HG03064 (cell line): ENCODE measurements at regions not wholly inside any gene's neighbourhood (a gene's known extent, or its start where the extent isn't known, plus 50 kb on each side); places are given as distances from the start of the nearest gene placed in this dataset.

ENCODE experiments used
- ATAC-seq: cut with Tn5 transposase; IDR thresholded peaks from one replicate; pipeline ENCODE4 v1.9.1; 2021; ENCODE audit warnings: low read depth; ENCODE audit not compliant: unreplicated experiment

- no peak for ATAC-seq
These were observed 65.7 kb downstream of the UNC5CL start for GRCh38 chr6:40973304-40973703.

- ATAC-seq, result no peak
These were observed 66.2 kb downstream of the UNC5CL start for GRCh38 chr6:40972814-40973213.

- no peak for ATAC-seq
These were observed 66.8 kb downstream of the UNC5CL start for GRCh38 chr6:40972190-40972589.

DNA sequence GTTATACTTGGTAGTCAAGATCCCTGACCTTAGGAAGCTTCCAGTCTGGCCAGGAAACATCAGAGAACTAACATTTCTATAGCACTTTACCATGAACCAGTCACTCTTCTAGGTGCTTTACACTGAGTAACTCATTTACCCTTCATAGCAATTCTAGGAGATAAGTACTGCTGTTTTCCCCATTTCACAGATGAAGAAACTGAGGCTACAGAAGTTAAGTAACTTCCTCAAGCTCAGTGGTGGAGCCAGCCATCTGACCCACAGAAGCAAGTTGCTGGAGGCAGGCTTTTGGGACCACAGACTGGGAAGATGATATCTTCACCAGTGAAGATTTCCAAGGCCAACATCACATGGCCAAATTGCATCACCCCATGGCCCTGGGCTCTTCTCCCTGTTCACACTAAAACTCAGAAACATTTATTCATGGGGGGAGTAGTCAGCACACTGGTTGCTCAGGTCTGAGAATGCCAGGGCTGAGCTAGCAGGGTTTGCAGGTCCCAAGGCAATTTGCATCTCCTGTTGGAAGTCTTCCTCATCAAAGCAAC, 70.3 kb downstream of the UNC5CL start:
- ATAC-seq, result no peak

GRCh38 chr6:40966860-40967259, 72.2 kb downstream of the UNC5CL start:
- no peak for ATAC-seq

- no peak for ATAC-seq
These were observed 74.0 kb downstream of the UNC5CL start for GRCh38 chr6:40965046-40965445.

- ATAC-seq, result no peak
These were observed 76.0 kb downstream of the UNC5CL start for GRCh38 chr6:40963019-40963418.

DNA sequence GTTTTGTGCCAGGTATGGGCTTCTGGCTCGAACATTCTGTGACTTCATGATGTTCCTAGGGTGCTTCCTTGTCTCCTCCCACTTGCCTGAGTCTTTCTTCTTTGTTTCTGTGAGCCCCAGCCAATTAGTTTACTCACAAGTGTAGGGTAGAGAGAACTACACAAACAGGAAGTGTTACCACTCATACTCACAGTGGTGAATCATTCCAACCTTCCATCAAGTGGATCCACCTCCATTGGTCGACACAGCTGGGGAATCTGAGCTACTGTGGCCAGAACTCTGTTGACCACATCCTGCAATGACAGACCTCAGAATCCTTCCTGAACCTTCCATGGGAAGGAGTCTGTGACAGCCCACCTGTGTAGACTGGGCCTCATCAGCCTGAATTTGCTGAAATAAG, 76.8 kb downstream of the UNC5CL start:
- ATAC-seq, result no peak

DNA sequence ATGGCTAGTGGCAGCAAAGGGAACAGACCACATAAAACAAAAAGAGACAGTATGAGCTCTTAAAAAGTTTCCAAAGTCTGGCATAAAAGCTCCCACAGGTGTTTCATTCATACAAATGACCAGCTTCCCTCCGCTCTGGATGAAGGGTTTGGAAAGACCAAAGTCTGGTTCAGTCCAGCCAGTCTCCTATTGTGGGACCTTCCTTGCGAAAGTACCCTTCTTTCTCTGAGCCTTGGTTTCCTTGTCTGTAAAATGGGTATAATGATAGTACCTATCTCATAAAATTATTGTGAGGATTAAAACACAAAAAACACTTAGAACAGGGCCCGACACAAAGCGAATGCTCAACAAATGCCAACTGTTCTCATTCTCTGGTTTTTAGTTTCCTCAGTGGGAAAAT, 77.2 kb downstream of the UNC5CL start:
- no peak for ATAC-seq

GRCh38 chr6:40960742-40961430, 78.1 kb downstream of the UNC5CL start:
- no peak for ATAC-seq

DNA sequence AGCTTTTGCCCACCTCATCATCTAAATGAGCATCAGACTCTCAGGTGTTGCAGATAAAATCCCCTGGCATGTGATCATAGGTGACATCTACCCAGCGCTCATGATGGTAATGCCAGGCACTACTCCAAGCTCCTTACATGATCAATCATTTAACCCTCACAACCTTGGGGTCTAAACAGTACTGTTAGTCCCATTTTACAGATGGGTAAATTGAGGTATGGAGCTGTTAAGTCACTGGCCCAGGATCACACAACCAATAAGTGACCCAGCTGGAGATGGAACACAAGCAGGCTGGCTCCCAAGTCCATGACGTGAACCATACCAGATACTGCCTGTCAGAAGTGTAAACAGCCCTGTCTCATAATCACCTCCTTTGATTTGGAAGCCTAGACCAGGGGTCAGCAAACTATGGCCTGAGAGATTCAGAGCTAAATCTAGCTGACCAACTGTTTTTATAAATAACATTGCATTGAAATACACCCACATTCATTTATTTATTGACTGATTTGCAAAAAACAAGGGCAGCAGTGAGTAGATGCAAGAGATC, 79.2 kb downstream of the UNC5CL start:
- no peak for ATAC-seq

DNA sequence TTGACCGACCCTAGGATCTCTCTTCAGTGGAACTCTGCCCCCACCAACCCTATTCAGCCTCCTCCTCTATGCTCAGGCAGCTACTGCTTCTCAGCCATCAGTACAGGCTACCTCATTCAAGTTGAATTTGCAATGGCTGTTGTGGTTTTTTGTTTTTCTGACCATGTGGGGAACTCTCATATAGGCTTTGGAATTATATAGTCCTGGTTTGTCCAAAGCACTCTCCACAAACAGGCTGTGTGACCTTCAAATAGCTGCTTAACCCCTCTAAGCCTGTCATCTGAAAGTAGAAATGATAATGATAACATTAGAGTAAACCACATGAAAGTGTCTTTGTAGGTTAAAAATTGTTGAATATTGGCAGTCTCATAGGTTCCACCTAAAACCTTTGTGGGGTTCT, 80.3 kb downstream of the UNC5CL start:
- ATAC-seq, result no peak

GRCh38 chr6:40957616-40958492, 81.2 kb downstream of the UNC5CL start:
- ATAC-seq, result no peak

DNA sequence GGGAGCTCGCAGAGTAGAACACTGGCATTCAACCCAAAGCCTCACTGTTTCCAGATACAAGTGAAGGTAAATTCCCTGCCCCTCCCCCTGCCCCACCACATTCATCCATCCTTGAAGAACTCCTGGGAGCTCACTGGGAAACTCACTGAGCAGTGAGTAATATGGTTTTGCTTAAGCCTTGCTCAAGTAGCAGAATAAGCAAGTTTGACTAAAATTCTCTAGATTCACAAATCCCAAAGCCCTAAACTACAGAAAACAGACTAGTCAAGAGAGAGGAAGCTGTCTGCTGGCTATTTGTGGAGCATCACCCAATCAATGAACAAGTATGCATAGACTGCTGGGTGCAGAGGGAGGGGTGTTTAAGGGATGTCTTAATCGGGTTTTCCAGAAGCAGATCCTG, 82.1 kb downstream of the UNC5CL start:
- ATAC-seq, result no peak

DNA sequence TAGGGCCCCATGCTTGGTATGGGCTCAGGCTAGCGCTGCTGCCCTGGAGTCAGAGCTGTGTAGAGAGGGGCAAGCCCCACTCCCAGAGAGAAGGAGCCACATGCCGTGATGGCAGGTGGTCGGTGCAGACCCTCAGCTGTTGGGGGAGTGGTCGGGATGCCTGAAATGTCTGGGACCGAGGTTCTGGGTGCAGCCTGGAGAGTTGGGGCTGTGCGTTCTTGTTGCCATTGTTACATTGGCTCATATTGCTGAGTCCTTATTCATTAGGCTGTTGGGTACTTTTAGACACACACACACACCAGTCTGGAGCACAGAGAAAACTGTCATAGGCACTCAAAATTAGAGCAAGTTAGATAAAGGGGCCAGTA, 83.9 kb downstream of the UNC5CL start:
- no peak for ATAC-seq

GRCh38 chr6:40954446-40955177, 84.4 kb downstream of the UNC5CL start:
- ATAC-seq, result no peak

GRCh38 chr6:40953486-40953885, 85.5 kb downstream of the UNC5CL start:
- no peak for ATAC-seq

DNA sequence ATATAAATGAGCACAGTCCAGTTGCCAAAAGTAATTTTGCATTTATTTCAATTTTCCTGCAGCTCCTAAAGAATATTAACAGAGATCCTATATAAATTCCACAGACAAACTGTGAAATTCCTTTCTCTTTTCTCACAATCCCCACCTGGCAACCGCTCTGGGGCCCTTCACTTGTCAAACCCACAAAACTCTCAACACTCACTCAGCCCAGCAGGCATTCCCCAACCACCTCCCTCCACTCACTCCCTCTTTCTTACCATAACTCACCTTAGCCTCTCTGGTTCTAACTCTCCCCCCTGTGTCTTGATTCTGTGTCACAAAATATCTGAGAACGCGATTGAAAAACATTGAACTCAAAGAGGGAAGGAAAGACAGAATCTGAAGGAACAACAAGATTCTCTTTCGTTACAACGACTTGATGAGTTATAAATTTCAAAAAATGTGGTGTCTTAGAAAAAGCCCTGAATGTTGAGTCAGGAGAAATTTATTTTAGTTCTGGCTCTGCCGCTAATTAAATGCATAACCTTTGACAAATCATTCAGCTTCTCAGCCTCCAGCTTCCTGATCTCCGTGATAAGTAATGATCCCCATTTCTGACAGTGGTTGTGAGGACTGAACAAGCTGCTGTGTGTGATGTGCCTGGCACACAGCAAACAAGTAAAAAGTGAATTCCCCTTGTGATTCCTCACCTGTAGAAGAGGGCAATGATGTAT, 87.9 kb downstream of the UNC5CL start:
- no peak for ATAC-seq

GRCh38 chr6:40948570-40948969, 90.5 kb downstream of the UNC5CL start:
- no peak for ATAC-seq

- no peak for ATAC-seq
These were observed 91.0 kb downstream of the UNC5CL start for GRCh38 chr6:40947876-40948526.
